WTC11 (cell line): ENCODE measurements at regions not wholly inside any gene's neighbourhood (a gene's known extent, or its start where the extent isn't known, plus 50 kb on each side); places are given as distances from the start of the nearest gene placed in this dataset.

ENCODE experiments used
- ATAC-seq: fragments of 200-7000 bp; cut with Tn5 transposase; 2 replicates; pipeline ENCODE4 v1.10.0; 2021; ENCODE audit warnings: mild to moderate bottlenecking, moderate library complexity
- CTCF ChIA-PET: fragments of 300-600 bp; sonication (Branson Sonifier 250); formaldehyde crosslinking; loops from one replicate; lab custom pipeline; 2021; ENCODE audit warnings: antibody characterized with exemption; lab: Charles Lee
- POLR2A ChIA-PET: fragments of 350-600 bp; sonication (Branson Sonifier 250); formaldehyde crosslinking; loops from one replicate; lab custom pipeline; 2021; ENCODE audit warnings: antibody characterized with exemption; lab: Charles Lee
- DNase-seq: peaks from one replicate; pipeline ENCODE4 v3.0.0; 2021; ENCODE audit warnings: low spot score
- H3K27ac Mint-ChIP-seq: 2 replicates; pipeline ENCODE4 v1.8.0; 2021; ENCODE audit warnings: mixed read lengths
- H3K27me3 Mint-ChIP-seq: 2 replicates; pipeline ENCODE4 v1.8.0; 2021; ENCODE audit warnings: low read depth, mild to moderate bottlenecking, moderate library complexity, mixed read lengths
- H3K36me3 Mint-ChIP-seq: 2 replicates; pipeline ENCODE4 v1.8.0; 2021; ENCODE audit warnings: mixed read lengths
- H3K4me1 Mint-ChIP-seq: 2 replicates; pipeline ENCODE4 v1.8.0; 2022; ENCODE audit warnings: mixed read lengths
- H3K4me3 Mint-ChIP-seq: 2 replicates; pipeline ENCODE4 v1.8.0; 2021; ENCODE audit warnings: mild to moderate bottlenecking, moderate library complexity, mixed read lengths
- H3K9me3 Mint-ChIP-seq: 2 replicates; pipeline ENCODE4 v1.8.0; 2021; ENCODE audit warnings: mixed read lengths
- ATF1 ChIP-seq: sonication (generic); formaldehyde crosslinking; IDR thresholded peaks from 2 replicates; pipeline ENCODE4 v1.8.1; 2023; ENCODE audit warnings: mild to moderate bottlenecking, moderate library complexity, missing genetic modification reagents
- ESRRA ChIP-seq: sonication (generic); formaldehyde crosslinking; IDR thresholded peaks from 2 replicates; pipeline ENCODE4 v1.8.1; 2022; ENCODE audit warnings: mild to moderate bottlenecking, missing genetic modification reagents, borderline replicate concordance
- ETV6 ChIP-seq: sonication (generic); formaldehyde crosslinking; IDR thresholded peaks from 2 replicates; pipeline ENCODE4 v1.8.1; 2022; ENCODE audit warnings: mild to moderate bottlenecking, missing genetic modification reagents
- IRF1 ChIP-seq: sonication (generic); formaldehyde crosslinking; IDR thresholded peaks from 2 replicates; pipeline ENCODE4 v1.8.0; 2023; ENCODE audit warnings: missing genetic modification reagents
- JUN ChIP-seq: sonication (generic); formaldehyde crosslinking; IDR thresholded peaks from 2 replicates; pipeline ENCODE4 v1.8.0; 2023; ENCODE audit warnings: mild to moderate bottlenecking, missing genetic modification reagents
- NFE2L1 ChIP-seq: sonication (generic); formaldehyde crosslinking; IDR thresholded peaks from 2 replicates; pipeline ENCODE4 v1.8.1; 2023; ENCODE audit warnings: missing genetic modification reagents
- NFYB ChIP-seq: sonication (generic); formaldehyde crosslinking; conservative IDR thresholded peaks from 2 replicates; pipeline ENCODE4 v1.8.0; 2022; ENCODE audit warnings: low read depth, missing genetic modification reagents
- NR2C2 ChIP-seq: sonication (generic); formaldehyde crosslinking; IDR thresholded peaks from 2 replicates; pipeline ENCODE4 v1.8.0; 2022; ENCODE audit warnings: mild to moderate bottlenecking, missing genetic modification reagents
- NR3C1 ChIP-seq: sonication (generic); formaldehyde crosslinking; conservative IDR thresholded peaks from 2 replicates; pipeline ENCODE4 v1.8.1; 2023; ENCODE audit warnings: low read depth, mild to moderate bottlenecking, missing genetic modification reagents
- OVOL2 ChIP-seq: fragments of 250-450 bp; sonication (Bioruptor Pico); IDR thresholded peaks from 2 replicates; pipeline ENCODE4 v1.9.0; 2021; ENCODE audit warnings: mild to moderate bottlenecking, borderline replicate concordance
- PRRX2 ChIP-seq: fragments of 250-450 bp; sonication (Bioruptor Pico); IDR thresholded peaks from 2 replicates; pipeline ENCODE4 v1.8.0; 2021; ENCODE audit warnings: mild to moderate bottlenecking
- TEAD1 ChIP-seq: sonication (generic); formaldehyde crosslinking; IDR thresholded peaks from 2 replicates; pipeline ENCODE4 v1.8.0; 2022; ENCODE audit warnings: mild to moderate bottlenecking, missing genetic modification reagents
- TEAD4 ChIP-seq: sonication (generic); formaldehyde crosslinking; IDR thresholded peaks from 2 replicates; pipeline ENCODE4 v1.8.0; 2022; ENCODE audit warnings: mild to moderate bottlenecking, missing genetic modification reagents
- TP53 ChIP-seq: sonication (generic); formaldehyde crosslinking; IDR thresholded peaks from 2 replicates; pipeline ENCODE4 v1.8.1; 2023; ENCODE audit warnings: mild to moderate bottlenecking, missing genetic modification reagents
- ZBTB21 ChIP-seq: sonication (generic); formaldehyde crosslinking; IDR thresholded peaks from 2 replicates; pipeline ENCODE4 v1.8.1; 2023; ENCODE audit warnings: mild to moderate bottlenecking, missing genetic modification reagents, borderline replicate concordance
- ZNF232 ChIP-seq: sonication (generic); formaldehyde crosslinking; IDR thresholded peaks from 2 replicates; pipeline ENCODE4 v1.8.0; 2022; ENCODE audit warnings: mild to moderate bottlenecking, missing genetic modification reagents
- ZNF263 ChIP-seq: sonication (generic); formaldehyde crosslinking; IDR thresholded peaks from 2 replicates; pipeline ENCODE4 v1.8.1; 2022; ENCODE audit warnings: low read depth, mild to moderate bottlenecking, moderate library complexity, missing genetic modification reagents
- ZNF317 ChIP-seq: sonication (generic); formaldehyde crosslinking; IDR thresholded peaks from 2 replicates; pipeline ENCODE4 v1.8.1; 2023; ENCODE audit warnings: low read depth, mild to moderate bottlenecking, moderate library complexity, missing genetic modification reagents, borderline replicate concordance
- TF ChIP-seq, protein P1 (sequence below): sonication (generic); formaldehyde crosslinking; IDR thresholded peaks from 2 replicates; pipeline ENCODE4 v1.8.1; 2023; ENCODE audit warnings: mild to moderate bottlenecking, missing genetic modification reagents, moderate library complexity
- TF ChIP-seq, protein P2 (sequence below): fragments of 250-450 bp; sonication (Bioruptor Pico); IDR thresholded peaks from 2 replicates; pipeline ENCODE4 v1.9.0; 2021; ENCODE audit warnings: mild to moderate bottlenecking
- TF ChIP-seq, protein P3 (sequence below): sonication (generic); formaldehyde crosslinking; IDR thresholded peaks from 2 replicates; pipeline ENCODE4 v1.8.1; 2023; ENCODE audit warnings: mild to moderate bottlenecking, missing genetic modification reagents
- TF ChIP-seq, protein P4 (sequence below): sonication (generic); formaldehyde crosslinking; IDR thresholded peaks from 2 replicates; pipeline ENCODE4 v1.8.1; 2022; ENCODE audit warnings: low read depth, missing genetic modification reagents, borderline replicate concordance
- TF ChIP-seq, protein P5 (sequence below): sonication (generic); formaldehyde crosslinking; IDR thresholded peaks from 2 replicates; pipeline ENCODE4 v1.8.1; 2023; ENCODE audit warnings: mild to moderate bottlenecking, moderate library complexity, missing genetic modification reagents

DNA sequence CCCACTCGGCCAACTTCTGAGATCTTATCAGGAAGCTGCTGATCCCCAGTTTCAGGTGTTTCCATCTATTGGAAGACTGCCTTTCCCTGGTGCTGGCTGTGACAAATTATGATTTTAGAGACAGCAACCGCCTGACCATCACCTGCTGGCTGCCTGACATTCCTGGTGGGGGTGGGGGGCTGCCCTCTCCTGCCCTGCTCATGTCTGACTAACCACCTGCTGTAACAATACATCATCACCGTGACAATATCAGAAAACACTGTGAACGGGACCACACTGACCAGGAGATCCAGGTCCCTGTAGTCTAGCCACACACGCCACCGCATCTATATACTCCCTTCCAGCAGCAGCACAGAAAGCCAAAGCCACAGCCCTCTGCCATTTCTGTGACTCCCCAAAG is 537.5 kb downstream of the QKI start:
- Mint-ChIP-seq H3K27me3 (no peaks in the 10 kb centered on the region), H3K27ac (no peak overlapping the region; the same call in 1 of the 2 replicates), H3K4me1 (peaks cover 55% of the 10 kb centered on the region), H3K36me3 (no peaks in the 10 kb centered on the region), H3K4me3 (no peak overlapping the region)
- ChIA-PET POLR2A (no interaction called here), CTCF (no interaction called here)
- DNase-seq (no peak), ATAC-seq (no peak)
- no peak for TF ChIP-seq PRRX2 (CRISPR knock-in tag)
- no peak for TF ChIP-seq ZNF263 (CRISPR knock-in tag)
- no peak for TF ChIP-seq ZNF232 (CRISPR knock-in tag)
- no peak for TF ChIP-seq OVOL2
- no peak for TF ChIP-seq JUN
- no peak for TF ChIP-seq NFYB (CRISPR knock-in tag)
- TF ChIP-seq, protein P1, sequence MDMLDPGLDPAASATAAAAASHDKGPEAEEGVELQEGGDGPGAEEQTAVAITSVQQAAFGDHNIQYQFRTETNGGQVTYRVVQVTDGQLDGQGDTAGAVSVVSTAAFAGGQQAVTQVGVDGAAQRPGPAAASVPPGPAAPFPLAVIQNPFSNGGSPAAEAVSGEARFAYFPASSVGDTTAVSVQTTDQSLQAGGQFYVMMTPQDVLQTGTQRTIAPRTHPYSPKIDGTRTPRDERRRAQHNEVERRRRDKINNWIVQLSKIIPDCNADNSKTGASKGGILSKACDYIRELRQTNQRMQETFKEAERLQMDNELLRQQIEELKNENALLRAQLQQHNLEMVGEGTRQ (CRISPR knock-in tag), result no peak
- TF ChIP-seq, protein P2, sequence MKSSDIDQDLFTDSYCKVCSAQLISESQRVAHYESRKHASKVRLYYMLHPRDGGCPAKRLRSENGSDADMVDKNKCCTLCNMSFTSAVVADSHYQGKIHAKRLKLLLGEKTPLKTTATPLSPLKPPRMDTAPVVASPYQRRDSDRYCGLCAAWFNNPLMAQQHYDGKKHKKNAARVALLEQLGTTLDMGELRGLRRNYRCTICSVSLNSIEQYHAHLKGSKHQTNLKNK, result no peak
- TF ChIP-seq TEAD1 (CRISPR knock-in tag), result no peak
- TF ChIP-seq NR3C1 (CRISPR knock-in tag), result no peak
- TF ChIP-seq, protein P3, sequence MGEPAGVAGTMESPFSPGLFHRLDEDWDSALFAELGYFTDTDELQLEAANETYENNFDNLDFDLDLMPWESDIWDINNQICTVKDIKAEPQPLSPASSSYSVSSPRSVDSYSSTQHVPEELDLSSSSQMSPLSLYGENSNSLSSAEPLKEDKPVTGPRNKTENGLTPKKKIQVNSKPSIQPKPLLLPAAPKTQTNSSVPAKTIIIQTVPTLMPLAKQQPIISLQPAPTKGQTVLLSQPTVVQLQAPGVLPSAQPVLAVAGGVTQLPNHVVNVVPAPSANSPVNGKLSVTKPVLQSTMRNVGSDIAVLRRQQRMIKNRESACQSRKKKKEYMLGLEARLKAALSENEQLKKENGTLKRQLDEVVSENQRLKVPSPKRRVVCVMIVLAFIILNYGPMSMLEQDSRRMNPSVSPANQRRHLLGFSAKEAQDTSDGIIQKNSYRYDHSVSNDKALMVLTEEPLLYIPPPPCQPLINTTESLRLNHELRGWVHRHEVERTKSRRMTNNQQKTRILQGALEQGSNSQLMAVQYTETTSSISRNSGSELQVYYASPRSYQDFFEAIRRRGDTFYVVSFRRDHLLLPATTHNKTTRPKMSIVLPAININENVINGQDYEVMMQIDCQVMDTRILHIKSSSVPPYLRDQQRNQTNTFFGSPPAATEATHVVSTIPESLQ, result no peak
- TF ChIP-seq, all 79 proteins: peak for 0
- no peaks in the 10 kb centered on the region for H3K9me3 Mint-ChIP-seq

GRCh38 chr6:163951326-163951725 is 536.8 kb downstream of the QKI start:
- Mint-ChIP-seq H3K36me3 (no peaks in the 10 kb centered on the region), H3K4me1 (peaks cover 57% of the 10 kb centered on the region), H3K27ac (no peak overlapping the region), H3K4me3 (no peak overlapping the region), H3K9me3 (no peaks in the 10 kb centered on the region), H3K27me3 (no peaks in the 10 kb centered on the region)
- CTCF ChIA-PET, result no interaction called here
- DNase-seq (no peak), ATAC-seq (no peak)
- POLR2A ChIA-PET, result interaction anchor here (0.7 kb wide), 1 partner anchor 207 kb away, joined by 3 read pairs; no protein-coding TSS in a partner anchor
- TF ChIP-seq ETV6 (CRISPR knock-in tag) (no peak), NR2C2 (CRISPR knock-in tag) (no peak), NFE2L1 (CRISPR knock-in tag) (no peak), ESRRA (no peak), IRF1 (no peak), ZNF317 (no peak), TEAD1 (CRISPR knock-in tag) (no peak), TP53 (CRISPR knock-in tag) (no peak), ZBTB21 (no peak), PRRX2 (CRISPR knock-in tag) (no peak), ATF1 (CRISPR knock-in tag) (no peak), TEAD4 (CRISPR knock-in tag) (no peak)
- TF ChIP-seq, protein P1 (CRISPR knock-in tag), result no peak
- TF ChIP-seq, protein P4, sequence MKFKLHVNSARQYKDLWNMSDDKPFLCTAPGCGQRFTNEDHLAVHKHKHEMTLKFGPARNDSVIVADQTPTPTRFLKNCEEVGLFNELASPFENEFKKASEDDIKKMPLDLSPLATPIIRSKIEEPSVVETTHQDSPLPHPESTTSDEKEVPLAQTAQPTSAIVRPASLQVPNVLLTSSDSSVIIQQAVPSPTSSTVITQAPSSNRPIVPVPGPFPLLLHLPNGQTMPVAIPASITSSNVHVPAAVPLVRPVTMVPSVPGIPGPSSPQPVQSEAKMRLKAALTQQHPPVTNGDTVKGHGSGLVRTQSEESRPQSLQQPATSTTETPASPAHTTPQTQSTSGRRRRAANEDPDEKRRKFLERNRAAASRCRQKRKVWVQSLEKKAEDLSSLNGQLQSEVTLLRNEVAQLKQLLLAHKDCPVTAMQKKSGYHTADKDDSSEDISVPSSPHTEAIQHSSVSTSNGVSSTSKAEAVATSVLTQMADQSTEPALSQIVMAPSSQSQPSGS, result no peak
- TF ChIP-seq, protein P3, result no peak
- TF ChIP-seq, protein P5, sequence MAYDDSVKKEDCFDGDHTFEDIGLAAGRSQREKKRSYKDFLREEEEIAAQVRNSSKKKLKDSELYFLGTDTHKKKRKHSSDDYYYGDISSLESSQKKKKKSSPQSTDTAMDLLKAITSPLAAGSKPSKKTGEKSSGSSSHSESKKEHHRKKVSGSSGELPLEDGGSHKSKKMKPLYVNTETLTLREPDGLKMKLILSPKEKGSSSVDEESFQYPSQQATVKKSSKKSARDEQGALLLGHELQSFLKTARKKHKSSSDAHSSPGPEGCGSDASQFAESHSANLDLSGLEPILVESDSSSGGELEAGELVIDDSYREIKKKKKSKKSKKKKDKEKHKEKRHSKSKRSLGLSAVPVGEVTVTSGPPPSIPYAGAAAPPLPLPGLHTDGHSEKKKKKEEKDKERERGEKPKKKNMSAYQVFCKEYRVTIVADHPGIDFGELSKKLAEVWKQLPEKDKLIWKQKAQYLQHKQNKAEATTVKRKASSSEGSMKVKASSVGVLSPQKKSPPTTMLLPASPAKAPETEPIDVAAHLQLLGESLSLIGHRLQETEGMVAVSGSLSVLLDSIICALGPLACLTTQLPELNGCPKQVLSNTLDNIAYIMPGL (CRISPR knock-in tag), result no peak
